LNCAP (cell line): ENCODE measurements at regions not wholly inside any gene's neighbourhood (a gene's known extent, or its start where the extent isn't known, plus 50 kb on each side); places are given as distances from the start of the nearest gene placed in this dataset.

Source experiments
- CTCF ChIP-seq: fragments of 450-650 bp; IDR thresholded peaks from 2 replicates; pipeline ENCODE4 v1.5.1; 2017; ENCODE audit warnings: mild to moderate bottlenecking

- no peak for TF ChIP-seq CTCF
Measured at GRCh38 chr5:128736553-128736952, 198.5 kb upstream of the FBN2 start.

GRCh38 chr5:128749136-128749898 is 211.3 kb upstream of the FBN2 start:
- TF ChIP-seq CTCF: no peak

GRCh38 chr5:128750155-128750554 is 212.1 kb upstream of the FBN2 start:
- TF ChIP-seq CTCF: no peak

- TF ChIP-seq CTCF: no peak
Measured at GRCh38 chr5:128757196-128757959, 207.9 kb upstream of the SLC27A6 start.

GRCh38 chr5:128762661-128763306 is 202.5 kb upstream of the SLC27A6 start:
- TF ChIP-seq CTCF: no peak

GRCh38 chr5:128763321-128763720 is 202.0 kb upstream of the SLC27A6 start:
- TF ChIP-seq CTCF: no peak

- no peak for TF ChIP-seq CTCF
Measured at GRCh38 chr5:128764601-128765310, 200.5 kb upstream of the SLC27A6 start.
